ENCODE measurements at regions not wholly inside any gene's neighbourhood (a gene's known extent, or its start where the extent isn't known, plus 50 kb on each side); places are given as distances from the start of the nearest gene placed in this dataset.

DNA sequence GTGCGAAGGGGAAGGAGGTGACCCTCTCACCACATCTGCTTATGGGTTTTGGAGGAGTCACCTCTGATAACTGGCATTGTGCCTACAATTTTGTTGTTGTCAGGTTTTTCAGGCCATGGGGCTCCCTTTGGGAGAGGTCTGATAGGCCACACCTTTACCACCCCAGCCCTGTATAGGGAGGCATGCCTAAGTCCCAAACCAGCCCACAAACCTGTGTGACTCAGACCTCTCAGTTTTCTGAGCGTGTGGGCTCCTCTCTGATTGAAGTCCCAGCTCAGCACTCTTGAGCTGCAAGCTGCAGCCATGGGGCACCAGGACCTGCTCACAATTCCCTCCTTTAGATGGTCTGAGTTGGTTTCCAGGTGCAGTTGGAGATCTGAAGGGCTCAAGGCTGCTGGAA is 1429.3 kb upstream of the TMEM132C start:
- H3K27ac ChIP-seq = no peak overlapping the region
- no peaks in the 10 kb centered on the region for H3K79me2 ChIP-seq (ENCODE audit: low read depth)
- H3K4me2 ChIP-seq = no peak overlapping the region
- TF ChIP-seq, protein P1, sequence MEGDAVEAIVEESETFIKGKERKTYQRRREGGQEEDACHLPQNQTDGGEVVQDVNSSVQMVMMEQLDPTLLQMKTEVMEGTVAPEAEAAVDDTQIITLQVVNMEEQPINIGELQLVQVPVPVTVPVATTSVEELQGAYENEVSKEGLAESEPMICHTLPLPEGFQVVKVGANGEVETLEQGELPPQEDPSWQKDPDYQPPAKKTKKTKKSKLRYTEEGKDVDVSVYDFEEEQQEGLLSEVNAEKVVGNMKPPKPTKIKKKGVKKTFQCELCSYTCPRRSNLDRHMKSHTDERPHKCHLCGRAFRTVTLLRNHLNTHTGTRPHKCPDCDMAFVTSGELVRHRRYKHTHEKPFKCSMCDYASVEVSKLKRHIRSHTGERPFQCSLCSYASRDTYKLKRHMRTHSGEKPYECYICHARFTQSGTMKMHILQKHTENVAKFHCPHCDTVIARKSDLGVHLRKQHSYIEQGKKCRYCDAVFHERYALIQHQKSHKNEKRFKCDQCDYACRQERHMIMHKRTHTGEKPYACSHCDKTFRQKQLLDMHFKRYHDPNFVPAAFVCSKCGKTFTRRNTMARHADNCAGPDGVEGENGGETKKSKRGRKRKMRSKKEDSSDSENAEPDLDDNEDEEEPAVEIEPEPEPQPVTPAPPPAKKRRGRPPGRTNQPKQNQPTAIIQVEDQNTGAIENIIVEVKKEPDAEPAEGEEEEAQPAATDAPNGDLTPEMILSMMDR (IDR thresholded peaks at IDR 0.05) = no peak
- TF ChIP-seq EZH2phosphoT487 (IDR thresholded peaks at IDR 0.05) (no peak), EZH2 (IDR thresholded peaks at IDR 0.05) (no peak)
- Mint-ChIP-seq H3K36me3 (no peaks in the 10 kb centered on the region), H3K9me3 (peaks cover 28% of the 10 kb centered on the region), H3K27me3 (ENCODE audit: insufficient read depth, low read depth) (peaks cover 6% of the 10 kb centered on the region), H3K27ac (no peak overlapping the region), H3K4me1 (no peaks in the 10 kb centered on the region), H3K4me3 (no peak overlapping the region)
- DNase-seq (ENCODE audit: low spot score) = no peak
- H3K36me3 ChIP-seq = no peaks in the 10 kb centered on the region
- H3K9ac ChIP-seq = no peak overlapping the region
- no peaks in the 10 kb centered on the region for H3K27me3 ChIP-seq
- H2AFZ ChIP-seq (replicated peaks) = no peak overlapping the region
- no peak overlapping the region for H3K4me3 ChIP-seq
- H4K20me1 ChIP-seq (ENCODE audit: low read depth) = no peaks in the 10 kb centered on the region
- H3K4me1 ChIP-seq = no peaks in the 10 kb centered on the region
- H3K9me3 ChIP-seq (ENCODE audit: low read depth) = peaks cover 15% of the 10 kb centered on the region
- H3F3A ChIP-seq (ENCODE audit: low read depth) = no peaks in the 10 kb centered on the region

DNA sequence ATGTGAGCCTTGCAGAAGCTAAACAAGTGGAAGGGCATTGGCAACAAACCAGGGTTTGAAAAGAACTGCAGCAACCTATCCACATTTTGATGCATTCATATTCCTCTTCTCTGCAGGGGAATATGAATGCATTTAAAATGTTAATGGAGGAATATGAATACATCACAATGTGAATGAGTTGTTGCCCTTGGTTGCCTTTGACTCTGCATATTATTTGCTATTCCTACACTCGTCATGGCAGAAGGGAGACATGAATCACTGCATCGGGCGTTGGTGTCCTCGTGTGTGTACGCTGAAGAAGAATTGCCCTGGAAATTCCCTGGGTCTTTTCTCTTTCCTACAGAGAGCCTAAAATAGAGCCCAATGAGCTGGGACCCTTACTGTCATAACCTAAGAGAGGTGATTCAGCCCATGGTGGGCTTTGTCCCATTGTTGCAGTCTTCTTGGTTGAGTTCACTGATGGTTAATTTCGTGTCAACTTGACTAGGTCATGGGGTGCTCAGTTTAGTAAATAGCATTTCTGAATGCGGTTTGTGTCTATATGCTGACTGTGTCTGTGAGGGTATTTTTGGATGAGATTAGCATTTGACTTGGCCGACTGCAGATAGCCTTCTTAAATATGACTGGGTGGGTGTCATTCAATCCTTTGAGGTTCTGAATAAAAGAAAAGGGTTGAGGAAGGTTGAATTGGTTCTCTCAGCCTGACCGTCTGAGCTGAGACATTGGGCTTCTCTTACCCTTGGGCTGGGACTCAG is 1422.9 kb upstream of the TMEM132C start:
- H2AFZ ChIP-seq (replicated peaks) = no peak overlapping the region
- H3K4me3 ChIP-seq = no peak overlapping the region
- H3K27ac ChIP-seq = no peak overlapping the region
- H3F3A ChIP-seq (ENCODE audit: low read depth) = no peaks in the 10 kb centered on the region
- H3K4me2 ChIP-seq = no peak overlapping the region
- H4K20me1 ChIP-seq (ENCODE audit: low read depth) = no peaks in the 10 kb centered on the region
- H3K4me1 ChIP-seq = no peaks in the 10 kb centered on the region
- no peaks in the 10 kb centered on the region for H3K27me3 ChIP-seq
- Mint-ChIP-seq H3K27me3 (ENCODE audit: insufficient read depth, low read depth) (peaks cover 3% of the 10 kb centered on the region), H3K4me1 (peaks cover 3% of the 10 kb centered on the region), H3K4me3 (no peak overlapping the region), H3K36me3 (no peaks in the 10 kb centered on the region), H3K9me3 (no peaks in the 10 kb centered on the region), H3K27ac (no peak overlapping the region)
- H3K79me2 ChIP-seq (ENCODE audit: low read depth) = no peaks in the 10 kb centered on the region
- DNase-seq (ENCODE audit: low spot score) = no peak
- TF ChIP-seq EZH2 (IDR thresholded peaks at IDR 0.05) (no peak), EZH2phosphoT487 (IDR thresholded peaks at IDR 0.05) (no peak)
- TF ChIP-seq, protein P1 (IDR thresholded peaks at IDR 0.05) = no peak
- no peak overlapping the region for H3K9ac ChIP-seq
- no peaks in the 10 kb centered on the region for H3K9me3 ChIP-seq (ENCODE audit: low read depth)
- H3K36me3 ChIP-seq = no peaks in the 10 kb centered on the region

DNA sequence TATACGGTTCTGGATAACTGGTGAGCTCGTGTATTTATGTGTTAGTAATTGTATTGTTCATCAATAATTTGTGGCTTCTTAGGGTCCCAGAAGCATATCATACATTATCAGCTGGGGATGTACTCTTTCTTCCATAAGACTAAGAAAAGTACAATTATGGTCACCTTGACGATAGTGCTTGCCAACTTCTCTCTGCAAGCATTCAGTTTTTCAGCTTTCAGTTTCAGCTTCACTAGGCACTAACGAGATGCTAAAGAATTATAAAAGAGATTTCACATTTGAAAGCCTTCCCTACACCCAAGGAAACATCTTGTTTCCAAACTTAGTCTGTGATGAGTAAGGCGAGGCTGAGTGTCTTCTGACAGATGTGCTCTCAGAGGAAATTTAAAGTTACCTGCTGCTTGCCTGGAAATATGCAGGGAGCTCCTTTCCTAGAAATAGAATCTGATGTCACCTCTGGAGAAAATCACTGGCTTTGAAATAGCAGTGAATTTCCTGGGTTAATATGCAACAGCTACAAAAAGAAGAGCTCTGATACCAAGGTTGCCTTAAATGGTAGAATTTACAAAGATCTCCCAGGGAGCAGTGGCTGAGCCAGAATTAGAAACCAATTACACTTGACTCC is 1419.9 kb upstream of the TMEM132C start:
- Histone ChIP-seq H3K4me2 (no peak overlapping the region), H3K4me3 (no peak overlapping the region), H3K79me2 (ENCODE audit: low read depth) (no peaks in the 10 kb centered on the region), H3K9ac (no peak overlapping the region), H3K36me3 (no peaks in the 10 kb centered on the region), H2AFZ (replicated peaks) (no peak overlapping the region), H3K4me1 (no peaks in the 10 kb centered on the region), H4K20me1 (ENCODE audit: low read depth) (no peaks in the 10 kb centered on the region), H3F3A (ENCODE audit: low read depth) (no peaks in the 10 kb centered on the region), H3K9me3 (ENCODE audit: low read depth) (no peaks in the 10 kb centered on the region), H3K27ac (no peak overlapping the region), H3K27me3 (no peaks in the 10 kb centered on the region)
- Mint-ChIP-seq H3K36me3 (no peaks in the 10 kb centered on the region), H3K27me3 (ENCODE audit: insufficient read depth, low read depth) (peaks cover 3% of the 10 kb centered on the region), H3K27ac (no peak overlapping the region), H3K4me1 (peaks cover 6% of the 10 kb centered on the region), H3K4me3 (no peak overlapping the region), H3K9me3 (no peaks in the 10 kb centered on the region)
- TF ChIP-seq, protein P1 (IDR thresholded peaks at IDR 0.05) = no peak
- TF ChIP-seq EZH2phosphoT487 (IDR thresholded peaks at IDR 0.05) (no peak), EZH2 (IDR thresholded peaks at IDR 0.05) (no peak)
- DNase-seq (ENCODE audit: low spot score) = no peak
